ENCODE measurements at regions not wholly inside any gene's neighbourhood (a gene's known extent, or its start where the extent isn't known, plus 50 kb on each side); places are given as distances from the start of the nearest gene placed in this dataset.
"Not testable (repeated sequence)": the region's sequence is repeated elsewhere in the genome, so short reads cannot be mapped to it uniquely, and the experiment has no call there.

GRCh38 chr1:223948041-223948440 lies 102.3 kb upstream of the TP53BP2 start:
- TF ChIP-seq EZH2, CTCF (IDR thresholded peaks at IDR 0.05): not testable (repeated sequence)

All from neural progenitor cell (in vitro differentiated cells).